HG03196 (cell line): ENCODE measurements at regions not wholly inside any gene's neighbourhood (a gene's known extent, or its start where the extent isn't known, plus 50 kb on each side); places are given as distances from the start of the nearest gene placed in this dataset.
"Not testable (repeated sequence)": the region's sequence is repeated elsewhere in the genome, so short reads cannot be mapped to it uniquely, and the experiment has no call there.

ENCODE experiments used
- ATAC-seq: cut with Tn5 transposase; IDR thresholded peaks from one replicate; pipeline ENCODE4 v1.9.1; 2021; ENCODE audit not compliant: unreplicated experiment

GRCh38 chr13:104650431-104650830, 1584.2 kb upstream of the SLC10A2 start:
- ATAC-seq, result no peak

DNA sequence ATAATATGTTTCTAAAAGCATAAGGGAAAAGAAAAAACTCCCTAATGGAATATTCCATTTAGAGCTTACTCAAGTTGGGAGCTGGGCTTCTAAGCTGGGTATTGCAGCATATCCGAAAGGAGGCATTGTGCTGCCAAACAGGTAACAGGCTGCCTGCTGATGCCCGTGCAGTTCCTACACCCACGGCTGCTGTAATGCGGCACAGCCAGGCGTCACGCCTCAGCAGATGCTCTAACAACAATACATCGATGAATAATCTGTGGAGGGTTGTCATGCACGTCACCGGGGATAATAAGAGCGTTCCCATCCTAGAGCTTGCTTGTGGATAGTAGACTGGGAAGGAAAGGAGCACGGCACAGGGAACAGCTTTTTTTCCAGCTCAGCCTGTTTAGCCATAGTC, 1582.1 kb upstream of the SLC10A2 start:
- ATAC-seq, result no peak

GRCh38 chr13:104645786-104646185, 1579.6 kb upstream of the SLC10A2 start:
- no peak for ATAC-seq

DNA sequence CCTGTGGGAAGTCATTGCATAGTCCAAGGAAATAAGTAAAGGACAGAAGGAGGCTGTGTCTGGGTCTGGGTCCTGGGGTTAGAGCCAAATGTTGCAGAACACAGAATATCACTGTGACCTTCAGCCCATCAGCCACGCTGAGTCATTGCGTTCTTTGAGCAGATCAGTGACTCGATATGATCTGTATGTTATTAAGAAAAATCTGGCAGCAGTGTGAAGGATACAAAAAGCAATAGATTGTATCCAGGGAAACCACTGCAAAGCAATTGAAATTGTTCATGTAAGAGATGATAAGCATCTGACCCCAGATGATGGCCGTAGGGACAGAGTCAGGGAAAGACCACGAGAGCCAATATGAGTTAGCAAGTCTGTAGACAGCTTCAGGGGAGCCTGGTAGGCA, 1575.1 kb upstream of the SLC10A2 start:
- ATAC-seq, result no peak

GRCh38 chr13:104635879-104636278, 1569.7 kb upstream of the SLC10A2 start:
- ATAC-seq, result no peak

DNA sequence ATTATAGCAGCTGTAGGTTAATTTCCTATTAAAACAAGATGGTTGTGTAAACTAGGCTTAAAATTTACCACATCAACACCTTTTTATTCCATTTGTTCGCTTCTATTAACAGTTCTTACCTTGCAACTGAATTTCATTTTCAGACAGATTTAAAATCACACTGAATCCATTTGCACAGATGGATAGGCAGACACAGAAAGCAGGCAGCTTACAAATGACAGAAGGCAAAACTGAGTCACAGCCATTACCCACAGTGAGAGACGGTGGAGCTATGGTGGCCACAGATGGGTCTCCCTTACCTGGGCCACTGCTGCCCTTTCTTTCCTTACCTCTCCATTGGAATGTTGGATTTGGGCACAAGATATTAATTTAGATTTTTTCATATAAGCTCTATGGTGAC, 1567.8 kb upstream of the SLC10A2 start:
- no peak for ATAC-seq

- ATAC-seq, result no peak
These were observed 1566.5 kb upstream of the SLC10A2 start for GRCh38 chr13:104632736-104633135.

DNA sequence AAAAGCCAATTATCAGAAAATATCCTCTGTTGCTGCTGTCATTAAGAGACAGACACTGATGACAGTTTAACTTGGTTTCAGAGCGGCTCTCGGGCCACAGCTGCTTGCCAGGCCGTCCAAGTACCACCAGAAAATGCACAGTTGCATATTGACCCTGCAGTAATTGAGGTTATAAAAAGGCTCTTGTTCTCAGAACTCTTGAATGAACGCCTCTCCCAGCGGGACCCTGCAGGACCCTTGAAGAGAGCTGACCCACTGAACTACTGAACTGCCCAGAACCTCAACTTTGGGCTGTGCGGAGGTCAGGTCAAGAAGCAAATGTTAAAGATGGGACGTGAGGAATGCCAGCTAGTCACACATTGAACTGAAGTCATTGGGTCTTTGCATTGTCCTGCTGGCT, 1559.0 kb upstream of the SLC10A2 start:
- ATAC-seq, result no peak

- ATAC-seq, result no peak
These were observed 1550.8 kb upstream of the SLC10A2 start for GRCh38 chr13:104616990-104617389.

DNA sequence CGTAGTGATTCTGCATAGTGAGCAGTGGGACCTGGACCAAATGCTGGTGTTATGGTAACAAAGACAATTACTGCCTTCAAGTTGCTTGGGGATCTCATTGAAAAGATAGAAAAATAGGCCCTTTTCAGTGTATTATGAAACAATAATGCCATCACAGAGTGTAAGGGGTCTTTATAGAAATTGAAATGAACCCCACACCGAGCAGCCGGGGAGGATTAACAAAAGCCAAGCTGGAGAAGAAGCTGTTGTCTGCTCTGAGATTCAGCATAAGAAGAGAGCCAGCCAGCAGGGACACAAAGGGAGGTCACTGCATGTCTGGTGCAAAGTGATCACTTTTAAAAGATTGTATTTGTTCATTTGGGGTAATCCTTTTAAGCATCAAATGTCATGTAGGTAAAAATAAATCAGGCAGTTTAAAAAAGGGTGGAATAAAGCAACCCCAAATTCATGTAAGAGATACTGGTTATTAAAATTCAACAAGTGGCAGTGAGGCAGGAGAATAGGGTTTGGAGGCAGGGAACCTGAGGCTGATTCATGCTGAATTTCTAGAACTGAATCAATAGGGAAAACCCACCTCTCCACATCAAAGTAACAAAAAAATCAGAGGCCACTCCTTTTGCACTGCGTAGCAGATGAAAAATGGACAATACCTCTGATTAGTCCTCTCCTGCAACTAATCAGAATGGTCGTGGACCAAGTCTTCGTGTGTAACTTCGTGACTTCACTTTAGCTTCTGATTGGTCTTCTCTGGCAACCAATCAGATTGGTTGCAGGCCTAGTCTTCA, 1548.3 kb upstream of the SLC10A2 start:
- no peak for ATAC-seq

- ATAC-seq, result no peak
These were observed 1542.1 kb upstream of the SLC10A2 start for GRCh38 chr13:104608331-104608730.

DNA sequence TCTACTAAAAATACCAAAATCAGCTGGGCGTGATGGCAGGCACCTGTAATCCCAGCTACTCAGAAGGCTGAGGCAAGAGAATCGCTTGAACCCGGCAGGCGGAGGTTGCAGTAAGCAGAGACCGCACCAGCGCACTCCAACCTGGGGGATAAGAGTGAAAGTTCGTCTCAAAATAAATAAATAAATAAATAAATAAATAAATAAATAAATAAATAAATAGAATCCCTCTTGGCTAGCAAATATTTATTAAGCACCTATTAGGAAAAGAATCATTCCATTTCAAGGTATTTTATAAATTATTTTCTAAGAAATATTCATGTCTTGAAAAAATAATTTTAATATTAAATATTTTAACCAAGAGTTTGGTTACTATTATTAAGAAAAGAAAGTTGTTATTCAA, 1539.2 kb upstream of the SLC10A2 start:
- not testable (repeated sequence) for ATAC-seq

DNA sequence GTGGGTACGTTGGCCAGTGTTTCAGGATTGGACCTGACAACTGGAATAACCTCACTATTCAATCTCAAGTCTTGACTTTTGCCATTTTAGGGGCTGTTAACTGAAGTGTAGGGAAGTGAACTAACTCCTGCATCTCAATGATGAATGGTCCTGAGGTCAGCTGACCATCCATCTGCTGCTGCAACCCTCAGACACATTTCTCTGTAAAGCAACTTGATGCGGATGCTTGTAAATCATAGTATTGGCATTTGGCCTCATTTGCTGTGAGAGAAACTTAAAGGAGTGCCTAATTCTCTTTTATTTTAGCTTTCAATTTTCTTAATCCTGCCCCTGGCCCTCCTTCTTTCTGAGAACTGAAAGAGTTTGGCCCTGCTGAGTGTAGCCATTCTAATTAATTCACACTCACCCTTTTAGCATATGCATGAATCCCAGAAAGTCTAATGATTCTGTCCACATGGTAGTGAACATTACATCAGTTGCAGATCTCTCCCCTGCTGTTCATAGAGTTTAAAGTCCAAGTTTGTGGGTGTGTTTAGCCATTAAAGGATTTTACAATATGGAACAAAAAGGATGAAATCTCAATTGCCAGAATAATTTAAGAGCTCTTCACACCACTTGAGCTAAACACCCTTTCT, 1531.4 kb upstream of the SLC10A2 start:
- ATAC-seq, result no peak

GRCh38 chr13:104595511-104595910, 1529.3 kb upstream of the SLC10A2 start:
- ATAC-seq, result no peak

- ATAC-seq, result no peak
These were observed 1528.6 kb upstream of the SLC10A2 start for GRCh38 chr13:104594806-104595205.

- ATAC-seq, result no peak
These were observed 1527.5 kb upstream of the SLC10A2 start for GRCh38 chr13:104593693-104594092.

- no peak for ATAC-seq
These were observed 1527.0 kb upstream of the SLC10A2 start for GRCh38 chr13:104593251-104593576.

DNA sequence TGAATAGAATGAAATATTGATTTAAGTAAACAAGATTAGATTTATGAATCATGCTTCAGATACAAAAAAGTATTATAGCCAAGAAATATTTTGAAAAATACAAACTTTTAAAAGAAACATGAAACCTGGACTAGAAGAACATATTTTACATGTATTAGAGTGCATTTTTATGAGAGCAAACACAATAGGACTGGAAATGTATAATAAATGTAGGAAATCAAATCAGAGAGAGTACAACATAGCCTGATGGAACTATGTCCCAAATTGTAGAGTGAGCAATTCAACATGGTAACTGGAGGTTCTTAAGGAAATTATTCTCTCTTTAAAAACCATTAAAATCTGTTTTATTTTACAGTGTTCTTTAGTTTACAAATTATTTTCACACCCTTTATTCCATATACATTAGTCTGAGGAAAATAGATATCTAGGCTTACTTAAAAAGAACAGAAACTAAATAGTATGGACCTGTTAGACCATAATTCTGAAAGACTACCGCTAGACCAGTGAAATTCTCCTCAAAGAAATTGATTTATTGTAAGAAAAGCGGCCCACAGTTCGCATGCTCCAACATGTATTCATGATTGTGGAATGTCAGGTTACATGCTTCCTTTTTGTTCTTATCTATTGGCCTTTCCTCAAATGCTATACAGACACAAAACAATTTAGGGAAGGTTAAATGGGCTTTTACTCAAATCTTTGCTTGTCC, 1526.5 kb upstream of the SLC10A2 start:
- no peak for ATAC-seq

GRCh38 chr13:104592127-104592526, 1525.9 kb upstream of the SLC10A2 start:
- ATAC-seq, result no peak

DNA sequence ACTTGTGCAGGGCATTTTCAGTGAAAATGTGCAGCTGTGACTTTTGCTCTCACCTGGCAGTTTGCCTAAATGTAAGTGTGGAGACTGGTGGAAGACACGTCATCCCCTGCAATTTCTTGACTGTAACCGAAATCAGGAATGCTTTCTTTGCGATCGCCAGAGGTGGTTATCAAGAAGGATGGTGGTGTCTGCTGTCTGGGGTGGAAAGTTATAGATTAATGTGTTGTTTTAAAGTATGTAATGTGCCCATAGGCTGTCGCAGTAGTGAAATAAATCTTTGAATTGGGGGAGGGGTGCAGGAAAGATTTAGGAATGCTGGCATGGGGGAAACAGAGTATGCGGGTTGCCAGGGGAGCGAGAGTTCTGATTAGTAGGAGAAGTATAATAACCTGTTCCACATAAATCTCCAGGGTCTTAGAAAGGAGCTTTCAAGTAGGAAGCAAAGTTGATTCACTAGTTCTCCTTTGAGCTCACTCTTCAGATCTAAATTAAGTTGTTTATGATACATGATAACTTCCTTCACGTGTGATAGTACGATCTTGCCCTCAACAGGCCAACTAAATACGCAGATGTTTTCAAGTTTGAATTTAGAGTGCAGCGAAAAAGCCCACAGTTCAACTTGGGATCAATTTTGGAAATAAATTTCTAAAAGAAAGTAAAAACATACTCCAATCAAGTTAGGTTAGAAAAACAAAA, 1520.0 kb upstream of the SLC10A2 start:
- ATAC-seq, result no peak

DNA sequence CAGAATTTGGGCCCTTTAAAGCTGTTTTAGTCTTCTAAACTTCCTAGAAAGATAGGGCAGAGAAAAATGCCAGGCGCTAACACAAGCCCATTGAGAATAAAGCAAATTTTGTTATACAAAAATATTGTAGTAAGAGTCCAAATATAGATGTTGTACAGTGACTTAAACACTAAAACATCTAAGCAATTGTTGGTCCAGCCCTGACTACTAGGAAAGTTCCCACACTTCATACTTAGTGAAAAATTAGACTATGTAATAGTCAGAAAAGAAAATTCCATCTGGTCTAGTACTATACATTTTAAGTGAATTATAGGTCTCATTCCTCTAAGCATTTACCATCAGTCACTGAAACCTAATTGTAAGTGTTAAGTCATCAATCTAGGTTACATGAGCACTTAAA, 1518.3 kb upstream of the SLC10A2 start:
- no peak for ATAC-seq

DNA sequence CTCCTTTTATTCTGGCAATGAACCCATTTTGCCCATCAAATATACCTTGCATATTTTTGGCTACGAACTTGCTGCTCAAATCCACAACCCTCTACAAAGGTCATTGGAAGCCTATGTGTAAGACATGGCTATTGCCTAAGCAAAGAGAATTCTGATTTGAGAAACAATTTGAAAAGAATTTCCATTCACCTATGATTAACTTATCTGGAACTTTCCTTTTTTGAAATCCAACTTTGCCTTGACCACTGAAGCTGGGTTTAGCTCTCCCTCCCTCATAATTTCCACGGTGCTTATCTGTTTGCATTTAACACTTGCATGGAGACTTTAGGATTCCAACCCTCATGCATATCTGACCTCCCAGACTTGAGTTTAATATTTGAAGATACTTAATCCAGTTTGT, 1514.7 kb upstream of the SLC10A2 start:
- no peak for ATAC-seq
